Astrocyte (in vitro differentiated cells and primary cell): ENCODE measurements at regions not wholly inside any gene's neighbourhood (a gene's known extent, or its start where the extent isn't known, plus 50 kb on each side); places are given as distances from the start of the nearest gene placed in this dataset.

Experiments
- DNase-seq: peaks from one replicate; pipeline ENCODE4 v3.0.0-alpha.2; 2010; ENCODE audit warnings: low read depth
- FAIRE-seq: peaks from 2 replicates; lab custom pipeline; 2011; peaks lifted over from hg19 to GRCh38; lab: Jason Lieb, UNC
- H2AFZ ChIP-seq: 2 replicates; pipeline ENCODE4 v1.6.0; 2012; ENCODE audit warnings: low read depth, low read length, inconsistent platforms
- H3K27ac ChIP-seq: 2 replicates; pipeline ENCODE4 v1.5.1; 2011; ENCODE audit warnings: low read depth, low read length, inconsistent platforms
- H3K27me3 ChIP-seq: 2 replicates; pipeline ENCODE4 v1.6.0; 2011; ENCODE audit warnings: low read length, inconsistent platforms; ENCODE audit not compliant: insufficient read depth
- H3K36me3 ChIP-seq: 2 replicates; pipeline ENCODE4 v1.5.1; 2011; ENCODE audit warnings: low read length, inconsistent platforms; ENCODE audit not compliant: insufficient read depth
- H3K4me1 ChIP-seq: 2 replicates; pipeline ENCODE4 v1.5.1; 2011; ENCODE audit warnings: low read length, inconsistent platforms; ENCODE audit not compliant: insufficient read depth
- H3K4me2 ChIP-seq: 2 replicates; pipeline ENCODE4 v1.6.0; 2012; ENCODE audit warnings: low read length, inconsistent platforms
- H3K4me3 ChIP-seq: 2 replicates; pipeline ENCODE4 v1.5.1; 2011; ENCODE audit warnings: low read depth, mild to moderate bottlenecking, low read length, inconsistent platforms; ENCODE audit not compliant: insufficient read depth
- H3K79me2 ChIP-seq: 2 replicates; pipeline ENCODE4 v1.6.0; 2012; ENCODE audit warnings: mild to moderate bottlenecking, low read length, inconsistent platforms; ENCODE audit not compliant: insufficient read depth
- H3K9ac ChIP-seq: 2 replicates; pipeline ENCODE4 v1.6.0; 2012; ENCODE audit warnings: mild to moderate bottlenecking, low read length, inconsistent platforms
- H3K9me3 ChIP-seq: 2 replicates; pipeline ENCODE4 v1.5.1; 2012; ENCODE audit warnings: low read depth, mild to moderate bottlenecking, low read length, inconsistent platforms; ENCODE audit not compliant: insufficient read depth
- H4K20me1 ChIP-seq: 2 replicates; pipeline ENCODE4 v1.6.0; 2012; ENCODE audit warnings: low read length, inconsistent platforms; ENCODE audit not compliant: insufficient read depth
- H3K27ac Mint-ChIP-seq: one replicate; pipeline ENCODE4 v1.8.0; 2021; ENCODE audit warnings: mild to moderate bottlenecking, mixed read lengths; ENCODE audit not compliant: unreplicated experiment
- H3K27me3 Mint-ChIP-seq: one replicate; pipeline ENCODE4 v1.8.0; 2021; ENCODE audit warnings: low read depth, mixed read lengths; ENCODE audit not compliant: unreplicated experiment
- H3K36me3 Mint-ChIP-seq: one replicate; pipeline ENCODE4 v1.8.0; 2021; ENCODE audit warnings: low read depth, mixed read lengths; ENCODE audit not compliant: unreplicated experiment
- H3K4me1 Mint-ChIP-seq: one replicate; pipeline ENCODE4 v1.8.0; 2021; ENCODE audit warnings: low read depth, mixed read lengths; ENCODE audit not compliant: unreplicated experiment
- H3K4me3 Mint-ChIP-seq: one replicate; pipeline ENCODE4 v1.8.0; 2021; ENCODE audit warnings: mild to moderate bottlenecking, moderate library complexity, mixed read lengths; ENCODE audit not compliant: unreplicated experiment
- H3K9me3 Mint-ChIP-seq: one replicate; pipeline ENCODE4 v1.8.0; 2021; ENCODE audit warnings: mild to moderate bottlenecking, mixed read lengths; ENCODE audit not compliant: unreplicated experiment
- CTCF ChIP-seq: IDR thresholded peaks from 2 replicates; pipeline ENCODE4 v1.5.1; 2011; ENCODE audit warnings: low read depth, mild to moderate bottlenecking, inconsistent platforms, low read length, moderate library complexity; ENCODE audit not compliant: insufficient read depth
- EZH2 ChIP-seq: IDR thresholded peaks from 2 replicates; pipeline ENCODE4 v1.6.1; 2012; ENCODE audit warnings: mild to moderate bottlenecking, low read length, inconsistent platforms; ENCODE audit not compliant: insufficient read depth

GRCh38 chr2:8265476-8266226 lies 416.2 kb upstream of the ID2 start:
- Mint-ChIP-seq H3K27me3 (peaks cover 29% of the 10 kb centered on the region), H3K27ac (no peak overlapping the region), H3K9me3 (no peaks in the 10 kb centered on the region), H3K4me3 (no peak overlapping the region), H3K4me1 (peaks cover 4% of the 10 kb centered on the region), H3K36me3 (no peaks in the 10 kb centered on the region)
- DNase-seq = no peak
- Histone ChIP-seq H3K4me3 (no peak overlapping the region), H2AFZ (no peak overlapping the region), H3K4me1 (no peaks in the 10 kb centered on the region), H4K20me1 (no peaks in the 10 kb centered on the region), H3K27ac (no peak overlapping the region), H3K36me3 (no peaks in the 10 kb centered on the region), H3K9ac (no peak overlapping the region), H3K9me3 (no peaks in the 10 kb centered on the region), H3K4me2 (no peak overlapping the region), H3K27me3 (peaks cover 2% of the 10 kb centered on the region), H3K79me2 (no peaks in the 10 kb centered on the region)
- TF ChIP-seq EZH2 (no peak), CTCF (no peak)
- no peak for FAIRE-seq

GRCh38 chr2:8266563-8266962 lies 415.3 kb upstream of the ID2 start:
- Mint-ChIP-seq H3K27ac (no peak overlapping the region), H3K27me3 (peaks cover 24% of the 10 kb centered on the region), H3K4me3 (no peak overlapping the region), H3K36me3 (no peaks in the 10 kb centered on the region), H3K4me1 (peaks cover 4% of the 10 kb centered on the region), H3K9me3 (peaks cover 2% of the 10 kb centered on the region)
- Histone ChIP-seq H3K4me3 (no peak overlapping the region), H3K79me2 (no peaks in the 10 kb centered on the region), H4K20me1 (no peaks in the 10 kb centered on the region), H3K9ac (no peak overlapping the region), H3K27ac (no peak overlapping the region), H2AFZ (no peak overlapping the region), H3K27me3 (peaks cover 2% of the 10 kb centered on the region), H3K9me3 (no peaks in the 10 kb centered on the region), H3K36me3 (no peaks in the 10 kb centered on the region), H3K4me2 (no peak overlapping the region), H3K4me1 (no peaks in the 10 kb centered on the region)
- FAIRE-seq = no peak
- no peak for DNase-seq
- TF ChIP-seq EZH2 (no peak), CTCF (no peak)

GRCh38 chr2:8267048-8267447 lies 414.8 kb upstream of the ID2 start:
- no peak overlapping the region for H3K4me3 ChIP-seq
- no peak overlapping the region for H3K4me2 ChIP-seq
- H3K27me3 ChIP-seq = peaks cover 2% of the 10 kb centered on the region
- no peaks in the 10 kb centered on the region for H4K20me1 ChIP-seq
- no peaks in the 10 kb centered on the region for H3K79me2 ChIP-seq
- Mint-ChIP-seq H3K4me3 (no peak overlapping the region), H3K36me3 (no peaks in the 10 kb centered on the region), H3K27ac (no peak overlapping the region), H3K9me3 (peaks cover 2% of the 10 kb centered on the region), H3K4me1 (peaks cover 4% of the 10 kb centered on the region), H3K27me3 (peaks cover 26% of the 10 kb centered on the region)
- no peaks in the 10 kb centered on the region for H3K36me3 ChIP-seq
- no peak overlapping the region for H3K27ac ChIP-seq
- DNase-seq (no peak), FAIRE-seq (no peak)
- H3K9ac ChIP-seq = no peak overlapping the region
- no peak for TF ChIP-seq EZH2
- TF ChIP-seq CTCF = no peak
- H3K9me3 ChIP-seq = no peaks in the 10 kb centered on the region
- no peak overlapping the region for H2AFZ ChIP-seq
- no peaks in the 10 kb centered on the region for H3K4me1 ChIP-seq
